ENCODE measurements at regions not wholly inside any gene's neighbourhood (a gene's known extent, or its start where the extent isn't known, plus 50 kb on each side); places are given as distances from the start of the nearest gene placed in this dataset.

DNA sequence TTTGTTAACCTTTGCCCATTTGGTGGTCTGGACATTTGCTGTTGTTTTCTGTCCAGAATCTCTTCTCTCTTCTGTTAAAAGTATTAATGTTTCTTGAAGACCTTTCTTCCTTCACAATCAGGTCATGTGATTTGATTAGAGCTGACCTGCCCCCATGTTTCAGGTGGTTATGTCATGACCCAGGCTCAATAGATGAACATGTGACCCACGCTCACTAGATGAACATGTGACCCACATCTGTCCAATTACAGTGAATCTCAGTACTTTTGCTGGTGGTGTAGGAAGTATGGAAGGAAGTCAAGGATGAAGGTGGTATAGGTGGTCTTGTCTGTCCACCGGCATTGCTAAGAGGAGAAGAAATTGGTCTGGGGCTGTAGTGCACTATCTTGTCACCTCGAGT is 289.1 kb upstream of the JAG1 start (continued):
- TF ChIP-seq, protein P1, sequence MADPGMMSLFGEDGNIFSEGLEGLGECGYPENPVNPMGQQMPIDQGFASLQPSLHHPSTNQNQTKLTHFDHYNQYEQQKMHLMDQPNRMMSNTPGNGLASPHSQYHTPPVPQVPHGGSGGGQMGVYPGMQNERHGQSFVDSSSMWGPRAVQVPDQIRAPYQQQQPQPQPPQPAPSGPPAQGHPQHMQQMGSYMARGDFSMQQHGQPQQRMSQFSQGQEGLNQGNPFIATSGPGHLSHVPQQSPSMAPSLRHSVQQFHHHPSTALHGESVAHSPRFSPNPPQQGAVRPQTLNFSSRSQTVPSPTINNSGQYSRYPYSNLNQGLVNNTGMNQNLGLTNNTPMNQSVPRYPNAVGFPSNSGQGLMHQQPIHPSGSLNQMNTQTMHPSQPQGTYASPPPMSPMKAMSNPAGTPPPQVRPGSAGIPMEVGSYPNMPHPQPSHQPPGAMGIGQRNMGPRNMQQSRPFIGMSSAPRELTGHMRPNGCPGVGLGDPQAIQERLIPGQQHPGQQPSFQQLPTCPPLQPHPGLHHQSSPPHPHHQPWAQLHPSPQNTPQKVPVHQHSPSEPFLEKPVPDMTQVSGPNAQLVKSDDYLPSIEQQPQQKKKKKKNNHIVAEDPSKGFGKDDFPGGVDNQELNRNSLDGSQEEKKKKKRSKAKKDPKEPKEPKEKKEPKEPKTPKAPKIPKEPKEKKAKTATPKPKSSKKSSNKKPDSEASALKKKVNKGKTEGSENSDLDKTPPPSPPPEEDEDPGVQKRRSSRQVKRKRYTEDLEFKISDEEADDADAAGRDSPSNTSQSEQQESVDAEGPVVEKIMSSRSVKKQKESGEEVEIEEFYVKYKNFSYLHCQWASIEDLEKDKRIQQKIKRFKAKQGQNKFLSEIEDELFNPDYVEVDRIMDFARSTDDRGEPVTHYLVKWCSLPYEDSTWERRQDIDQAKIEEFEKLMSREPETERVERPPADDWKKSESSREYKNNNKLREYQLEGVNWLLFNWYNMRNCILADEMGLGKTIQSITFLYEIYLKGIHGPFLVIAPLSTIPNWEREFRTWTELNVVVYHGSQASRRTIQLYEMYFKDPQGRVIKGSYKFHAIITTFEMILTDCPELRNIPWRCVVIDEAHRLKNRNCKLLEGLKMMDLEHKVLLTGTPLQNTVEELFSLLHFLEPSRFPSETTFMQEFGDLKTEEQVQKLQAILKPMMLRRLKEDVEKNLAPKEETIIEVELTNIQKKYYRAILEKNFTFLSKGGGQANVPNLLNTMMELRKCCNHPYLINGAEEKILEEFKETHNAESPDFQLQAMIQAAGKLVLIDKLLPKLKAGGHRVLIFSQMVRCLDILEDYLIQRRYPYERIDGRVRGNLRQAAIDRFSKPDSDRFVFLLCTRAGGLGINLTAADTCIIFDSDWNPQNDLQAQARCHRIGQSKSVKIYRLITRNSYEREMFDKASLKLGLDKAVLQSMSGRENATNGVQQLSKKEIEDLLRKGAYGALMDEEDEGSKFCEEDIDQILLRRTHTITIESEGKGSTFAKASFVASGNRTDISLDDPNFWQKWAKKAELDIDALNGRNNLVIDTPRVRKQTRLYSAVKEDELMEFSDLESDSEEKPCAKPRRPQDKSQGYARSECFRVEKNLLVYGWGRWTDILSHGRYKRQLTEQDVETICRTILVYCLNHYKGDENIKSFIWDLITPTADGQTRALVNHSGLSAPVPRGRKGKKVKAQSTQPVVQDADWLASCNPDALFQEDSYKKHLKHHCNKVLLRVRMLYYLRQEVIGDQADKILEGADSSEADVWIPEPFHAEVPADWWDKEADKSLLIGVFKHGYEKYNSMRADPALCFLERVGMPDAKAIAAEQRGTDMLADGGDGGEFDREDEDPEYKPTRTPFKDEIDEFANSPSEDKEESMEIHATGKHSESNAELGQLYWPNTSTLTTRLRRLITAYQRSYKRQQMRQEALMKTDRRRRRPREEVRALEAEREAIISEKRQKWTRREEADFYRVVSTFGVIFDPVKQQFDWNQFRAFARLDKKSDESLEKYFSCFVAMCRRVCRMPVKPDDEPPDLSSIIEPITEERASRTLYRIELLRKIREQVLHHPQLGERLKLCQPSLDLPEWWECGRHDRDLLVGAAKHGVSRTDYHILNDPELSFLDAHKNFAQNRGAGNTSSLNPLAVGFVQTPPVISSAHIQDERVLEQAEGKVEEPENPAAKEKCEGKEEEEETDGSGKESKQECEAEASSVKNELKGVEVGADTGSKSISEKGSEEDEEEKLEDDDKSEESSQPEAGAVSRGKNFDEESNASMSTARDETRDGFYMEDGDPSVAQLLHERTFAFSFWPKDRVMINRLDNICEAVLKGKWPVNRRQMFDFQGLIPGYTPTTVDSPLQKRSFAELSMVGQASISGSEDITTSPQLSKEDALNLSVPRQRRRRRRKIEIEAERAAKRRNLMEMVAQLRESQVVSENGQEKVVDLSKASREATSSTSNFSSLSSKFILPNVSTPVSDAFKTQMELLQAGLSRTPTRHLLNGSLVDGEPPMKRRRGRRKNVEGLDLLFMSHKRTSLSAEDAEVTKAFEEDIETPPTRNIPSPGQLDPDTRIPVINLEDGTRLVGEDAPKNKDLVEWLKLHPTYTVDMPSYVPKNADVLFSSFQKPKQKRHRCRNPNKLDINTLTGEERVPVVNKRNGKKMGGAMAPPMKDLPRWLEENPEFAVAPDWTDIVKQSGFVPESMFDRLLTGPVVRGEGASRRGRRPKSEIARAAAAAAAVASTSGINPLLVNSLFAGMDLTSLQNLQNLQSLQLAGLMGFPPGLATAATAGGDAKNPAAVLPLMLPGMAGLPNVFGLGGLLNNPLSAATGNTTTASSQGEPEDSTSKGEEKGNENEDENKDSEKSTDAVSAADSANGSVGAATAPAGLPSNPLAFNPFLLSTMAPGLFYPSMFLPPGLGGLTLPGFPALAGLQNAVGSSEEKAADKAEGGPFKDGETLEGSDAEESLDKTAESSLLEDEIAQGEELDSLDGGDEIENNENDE (IDR thresholded peaks at IDR 0.05; ENCODE audit: insufficient replicate concordance, low read length) = no peak
- TF ChIP-seq JUN (IDR thresholded peaks at IDR 0.05; ENCODE audit: low read depth, low read length) (no peak), NANOG (IDR thresholded peaks at IDR 0.05; ENCODE audit: insufficient read depth, low read depth, low read length, poor library complexity, severe bottlenecking) (no peak), RFX5 (IDR thresholded peaks at IDR 0.05; ENCODE audit: borderline replicate concordance, low read depth, low read length) (no peak), FOSL1 (IDR thresholded peaks at IDR 0.05; ENCODE audit: insufficient read depth, low read depth, low read length) (no peak), MAFK (IDR thresholded peaks at IDR 0.05; ENCODE audit: low read depth, low read length) (no peak), CHD2 (IDR thresholded peaks at IDR 0.05; ENCODE audit: low read length) (no peak), SP4 (IDR thresholded peaks at IDR 0.05; ENCODE audit: low read length) (no peak)
- TF ChIP-seq, protein P2, sequence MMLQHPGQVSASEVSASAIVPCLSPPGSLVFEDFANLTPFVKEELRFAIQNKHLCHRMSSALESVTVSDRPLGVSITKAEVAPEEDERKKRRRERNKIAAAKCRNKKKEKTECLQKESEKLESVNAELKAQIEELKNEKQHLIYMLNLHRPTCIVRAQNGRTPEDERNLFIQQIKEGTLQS (IDR thresholded peaks at IDR 0.05; ENCODE audit: insufficient read depth, low read depth, low read length) = no peak

Data from H1 (cell line).